Amygdala (tissue), 56 donors: ENCODE measurements at regions not wholly inside any gene's neighbourhood (a gene's known extent, or its start where the extent isn't known, plus 50 kb on each side); places are given as distances from the start of the nearest gene placed in this dataset.
A peak's percentile ranks its signal among the peaks of the same experiment; 100 is the strongest.

ENCODE experiments used
- DNase-seq, 56 donors: peaks; one replicate each; lab custom pipeline; 2025; lab: John Stamatoyannopoulos, UW

DNA sequence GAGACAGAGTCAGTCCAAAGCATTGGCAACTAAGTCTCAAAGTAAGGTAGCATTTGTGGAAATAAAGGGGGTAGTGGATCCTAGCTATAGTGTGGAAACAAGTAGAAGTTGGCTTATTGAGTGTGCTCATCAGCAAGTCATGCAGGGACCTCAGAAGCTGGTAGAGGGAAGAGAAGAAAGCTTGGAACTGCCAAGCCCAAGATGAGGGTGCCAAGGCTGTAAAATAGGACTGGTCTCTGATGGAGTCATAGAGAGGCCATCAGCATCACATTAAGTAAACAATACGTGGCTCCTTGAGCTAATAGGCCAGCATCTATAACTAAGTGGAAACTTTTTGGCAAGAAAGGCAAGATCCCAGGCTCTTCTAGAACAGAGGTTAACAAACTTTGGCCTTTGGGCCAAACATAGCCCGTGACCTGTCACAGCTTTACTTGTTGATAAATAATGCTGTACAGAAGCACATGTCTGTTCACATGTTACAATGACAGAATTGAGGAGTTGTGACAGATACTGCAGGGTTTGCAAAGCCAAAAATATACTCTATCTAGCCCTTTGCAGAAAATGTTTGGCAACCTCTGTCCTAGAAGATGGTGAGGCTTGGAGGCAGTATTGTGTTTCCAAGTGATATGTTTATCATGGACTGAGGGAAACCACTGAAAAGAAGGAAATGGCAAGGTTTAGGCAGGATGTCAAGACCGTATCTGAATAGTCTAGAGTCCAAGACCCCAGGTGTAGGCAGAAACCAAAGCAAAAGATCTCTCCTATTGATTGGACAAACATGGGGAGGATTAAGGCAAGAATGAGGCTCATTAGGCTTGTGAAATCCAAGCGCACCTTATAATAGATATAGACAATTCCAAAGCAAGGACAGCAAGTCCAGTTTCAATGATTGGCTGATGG, 62.5 kb upstream of the CD44 start:
- no peak for DNase-seq

GRCh38 chr11:35077709-35078469, 61.1 kb upstream of the CD44 start:
- DNase-seq = no peak

GRCh38 chr11:35078470-35078735, 60.6 kb upstream of the CD44 start:
- DNase-seq = no peak

- DNase-seq = no peak
These were observed 59.4 kb upstream of the CD44 start for GRCh38 chr11:35079611-35080010.

DNA sequence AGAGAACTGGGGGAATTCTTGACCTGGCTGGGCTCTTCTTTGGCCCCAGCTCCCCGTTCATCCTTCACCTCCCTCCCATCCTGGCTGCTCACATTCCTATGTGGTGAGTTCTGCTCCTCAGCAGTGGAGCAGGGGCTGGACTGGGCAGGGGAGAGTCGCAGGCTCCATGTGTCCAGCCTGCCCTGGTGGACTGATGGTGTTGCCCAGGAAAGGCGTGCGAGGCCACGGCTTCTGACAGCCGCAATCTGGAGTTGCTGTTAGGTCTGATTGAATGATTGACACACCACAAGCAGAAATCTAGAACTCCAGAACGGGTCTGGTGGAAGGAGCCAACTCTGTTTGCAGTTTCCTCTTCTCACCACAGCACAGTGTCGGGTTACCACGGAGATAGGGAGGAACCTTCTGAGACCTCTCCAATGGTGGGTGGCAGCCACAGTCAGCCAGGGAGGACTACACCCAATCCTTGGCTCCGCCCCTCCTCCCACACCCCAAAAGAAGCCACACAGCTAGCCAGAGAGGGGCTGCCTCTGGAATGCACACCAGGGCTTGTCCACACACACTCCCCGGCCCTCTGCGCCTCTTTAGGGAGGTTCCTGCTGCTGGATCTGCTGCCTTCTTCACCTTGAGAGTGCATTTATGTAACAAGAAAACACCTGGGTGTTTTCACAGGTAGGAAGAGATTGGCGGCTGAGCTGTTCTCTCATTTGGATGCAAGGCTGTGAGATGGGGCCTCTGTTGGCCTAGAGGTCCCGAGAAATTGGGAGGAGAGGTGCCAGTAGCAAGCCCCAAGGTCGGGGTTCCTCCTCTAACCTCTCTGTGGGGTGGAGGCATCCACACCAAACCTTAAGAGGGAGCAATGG, 56.4 kb upstream of the CD44 start:
- peak in 30 of 56 donors; percentile 2 to 76 (median 22) for DNase-seq

DNA sequence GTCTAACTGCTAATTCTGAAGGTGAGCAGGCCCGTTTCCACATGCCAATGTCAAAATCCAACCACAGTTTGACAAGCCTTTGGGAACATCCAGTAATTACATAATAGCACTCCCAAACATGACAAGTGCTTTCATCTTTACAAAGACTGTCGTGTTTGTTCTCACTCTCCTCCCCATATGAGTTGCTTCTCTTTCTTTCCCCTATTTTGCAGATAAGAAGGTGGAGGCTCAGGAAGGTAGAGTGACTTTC, 55.9 kb upstream of the CD44 start:
- DNase-seq = no peak

- peak in 32 of 56 donors; percentile 1 to 70 (median 16) for DNase-seq
These were observed 55.3 kb upstream of the CD44 start for GRCh38 chr11:35083431-35084238.

DNA sequence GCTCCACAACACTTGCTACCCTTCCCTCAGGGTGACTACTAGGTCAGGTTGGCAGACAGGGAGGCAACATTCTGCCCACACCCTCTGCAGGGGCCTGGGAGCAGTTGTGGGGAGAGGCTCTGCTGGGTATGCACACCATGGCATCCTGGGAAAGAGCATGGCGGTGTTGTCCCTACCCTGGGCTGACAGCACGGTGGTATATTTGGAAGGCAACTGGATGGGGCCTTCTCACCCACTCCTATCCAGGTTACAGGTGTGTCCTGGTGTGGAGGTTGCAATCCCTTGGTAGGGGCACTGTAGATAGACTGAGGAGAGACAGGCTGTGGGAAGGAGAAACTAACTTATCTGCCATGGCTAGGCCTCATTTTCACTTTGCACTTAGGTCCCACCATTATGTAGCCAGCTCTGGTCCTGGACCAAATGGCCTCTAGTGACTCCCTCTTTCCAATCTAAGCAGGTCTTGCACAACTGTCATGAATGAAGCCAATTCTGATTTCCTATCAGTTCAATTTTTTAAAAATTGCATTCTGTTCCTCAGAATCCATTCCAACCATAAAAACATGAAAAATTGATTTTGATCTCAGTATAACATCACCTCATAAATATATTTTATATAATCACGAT, 54.0 kb upstream of the CD44 start:
- DNase-seq = no peak

GRCh38 chr11:35085531-35086165, 53.3 kb upstream of the CD44 start:
- no peak for DNase-seq

GRCh38 chr11:35087648-35088047, 51.3 kb upstream of the CD44 start:
- no peak for DNase-seq

GRCh38 chr11:35088226-35088625, 50.7 kb upstream of the CD44 start:
- no peak for DNase-seq

DNA sequence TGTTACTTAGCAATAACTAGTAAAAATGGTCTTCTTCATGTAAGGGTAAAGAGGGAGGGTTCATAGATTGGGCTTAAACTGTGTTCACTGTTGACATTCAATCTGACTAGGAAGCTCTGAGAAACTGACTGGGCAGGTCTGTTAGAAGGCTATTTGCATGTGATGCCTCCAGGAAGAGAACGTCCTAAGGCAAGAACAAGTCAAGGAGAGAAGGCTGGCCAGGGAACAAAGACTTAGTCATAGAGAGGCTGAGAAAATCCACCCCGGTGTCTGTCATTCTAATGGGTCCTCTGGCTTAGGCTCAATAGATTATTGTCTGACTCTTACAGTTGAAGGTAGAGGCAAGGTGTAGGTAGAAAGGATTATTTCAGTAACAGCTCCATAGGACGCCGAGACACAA, 50.3 kb upstream of the CD44 start:
- no peak for DNase-seq
